IMR-90 (cell line): ENCODE measurements at regions not wholly inside any gene's neighbourhood (a gene's known extent, or its start where the extent isn't known, plus 50 kb on each side); places are given as distances from the start of the nearest gene placed in this dataset.

Experiments
- ATAC-seq: fragments of 200-7000 bp; cut with Tn5 transposase; 2 replicates; pipeline ENCODE4 v1.9.1; 2020; ENCODE audit warnings: low read depth, mild to moderate bottlenecking, moderate library complexity
- BruUV-seq: library from RNA; stranded (reverse); fragments of 400-500 nt; replicated peaks from 2 replicates; lab custom pipeline; 2021; lab: Mats Ljungman, UMichigan
- CTCF ChIA-PET: fragments of 300-600 bp; formaldehyde crosslinking; extraction: SDS; loops from one replicate; lab custom pipeline; 2021; ENCODE audit warnings: antibody characterized with exemption; lab: Yijun Ruan, JAX
- POLR2A ChIA-PET: fragments of 300-600 bp; sonication (Branson Sonifier 250); formaldehyde crosslinking; loops from one replicate; lab custom pipeline; 2022; ENCODE audit warnings: antibody characterized with exemption; ENCODE audit not compliant: unreplicated experiment; lab: Charles Lee
- DNase-seq: peaks from one replicate; pipeline ENCODE4 v3.0.0; 2013
- H2AFZ ChIP-seq: replicated peaks from 2 replicates; pipeline ENCODE3; 2013; ENCODE audit warnings: low read length, mild to moderate bottlenecking; ENCODE audit not compliant: poor library complexity
- H2AK5ac ChIP-seq: 2 replicates; pipeline ENCODE4 v1.6.1; 2013; ENCODE audit warnings: low read depth, low read length, inconsistent platforms
- H2AK9ac ChIP-seq: replicated peaks from 2 replicates; pipeline ENCODE3; 2013; ENCODE audit warnings: mild to moderate bottlenecking, low read depth, low read length, moderate library complexity; ENCODE audit not compliant: poor library complexity
- H2BK120ac ChIP-seq: 2 replicates; pipeline ENCODE4 v1.6.1; 2013; ENCODE audit warnings: low read depth, low read length, inconsistent platforms
- H2BK15ac ChIP-seq: 3 replicates; pipeline ENCODE4 v1.6.1; 2013; ENCODE audit warnings: low read depth, low read length, inconsistent platforms
- H2BK20ac ChIP-seq: 2 replicates; pipeline ENCODE4 v1.6.1; 2013; ENCODE audit warnings: low read depth, mild to moderate bottlenecking, inconsistent platforms, low read length, moderate library complexity
- H2BK5ac ChIP-seq: 2 replicates; pipeline ENCODE4 v1.6.1; 2013; ENCODE audit warnings: mild to moderate bottlenecking, low read depth, low read length, inconsistent platforms; ENCODE audit not compliant: poor library complexity, severe bottlenecking
- H3K14ac ChIP-seq: replicated peaks from 2 replicates; pipeline ENCODE4 v1.6.1; 2013; ENCODE audit warnings: low read depth, low read length, inconsistent platforms
- H3K18ac ChIP-seq: 2 replicates; pipeline ENCODE4 v1.6.1; 2013; ENCODE audit warnings: low read depth, low read length, control low read depth
- H3K23ac ChIP-seq: 2 replicates; pipeline ENCODE4 v1.6.1; 2013; ENCODE audit warnings: low read depth, low read length, inconsistent platforms
- H3K27ac ChIP-seq: 2 replicates; pipeline ENCODE4 v1.5.1; 2013; ENCODE audit warnings: mild to moderate bottlenecking, control low read depth, low read length; ENCODE audit not compliant: insufficient read depth
- H3K27me3 ChIP-seq: 2 replicates; pipeline ENCODE4 v1.6.1; 2013; ENCODE audit warnings: low read length; ENCODE audit not compliant: control insufficient read depth, insufficient read depth
- H3K36me3 ChIP-seq: 2 replicates; pipeline ENCODE4 v1.6.1; 2013; ENCODE audit warnings: low read length, mixed read lengths; ENCODE audit not compliant: control insufficient read depth, insufficient read depth
- H3K4ac ChIP-seq: 2 replicates; pipeline ENCODE4 v1.6.1; 2013; ENCODE audit warnings: low read depth, low read length, inconsistent platforms
- H3K4me1 ChIP-seq: 2 replicates; pipeline ENCODE4 v1.6.1; 2013; ENCODE audit warnings: low read length, mixed read lengths; ENCODE audit not compliant: control insufficient read depth, insufficient read depth
- H3K4me2 ChIP-seq: 2 replicates; pipeline ENCODE4 v1.6.1; 2013; ENCODE audit warnings: low read depth, mild to moderate bottlenecking, control low read depth, low read length, moderate library complexity
- H3K4me3 ChIP-seq: 2 replicates; pipeline ENCODE4 v1.5.1; 2013; ENCODE audit warnings: low read depth, mild to moderate bottlenecking, control low read depth, low read length, moderate library complexity; ENCODE audit not compliant: insufficient read depth
- H3K56ac ChIP-seq: 2 replicates; pipeline ENCODE4 v1.6.1; 2013; ENCODE audit warnings: low read length, inconsistent platforms; ENCODE audit not compliant: insufficient read depth; ENCODE audit errors: extremely low read depth
- H3K79me1 ChIP-seq, 2 experiments: 2 replicates each; pipeline ENCODE4 v1.6.1; 2013; ENCODE audit warnings: low read length in 2 of 2, inconsistent platforms in 1 of 2, low read depth in 1 of 2
- H3K9ac ChIP-seq: 2 replicates; pipeline ENCODE4 v1.6.1; 2013; ENCODE audit warnings: low read depth, low read length, control low read depth
- H3K9me1 ChIP-seq: 2 replicates; pipeline ENCODE4 v1.6.1; 2013; ENCODE audit warnings: low read length, inconsistent platforms; ENCODE audit not compliant: insufficient read depth
- H3K9me3 ChIP-seq: 2 replicates; pipeline ENCODE4 v1.6.1; 2013; ENCODE audit warnings: low read length; ENCODE audit not compliant: control insufficient read depth, insufficient read depth
- H4K20me1 ChIP-seq: 2 replicates; pipeline ENCODE4 v1.6.1; 2013; ENCODE audit warnings: low read length, inconsistent platforms; ENCODE audit not compliant: insufficient read depth
- H4K5ac ChIP-seq: 2 replicates; pipeline ENCODE4 v1.6.1; 2013; ENCODE audit warnings: mild to moderate bottlenecking, low read depth, low read length, control low read depth
- H4K8ac ChIP-seq, 2 experiments: 2 replicates each; pipeline ENCODE4 v1.6.1; 2013; ENCODE audit warnings: low read depth in 2 of 2, low read length in 2 of 2, control low read depth in 1 of 2, inconsistent platforms in 1 of 2
- H4K91ac ChIP-seq: 2 replicates; pipeline ENCODE4 v1.6.1; 2013; ENCODE audit warnings: low read depth, low read length, inconsistent platforms; ENCODE audit not compliant: insufficient read depth
- BHLHE40 ChIP-seq: fragments of 150-350 bp; IDR thresholded peaks from 2 replicates; pipeline ENCODE4 v1.6.1; 2016; ENCODE audit warnings: mild to moderate bottlenecking, low read depth, low read length
- CEBPB ChIP-seq: IDR thresholded peaks from 2 replicates; pipeline ENCODE4 v1.6.1; 2012; ENCODE audit warnings: low read depth, low read length, improper control_type of control experiment
- CHD1 ChIP-seq: IDR thresholded peaks from 2 replicates; pipeline ENCODE4 v1.6.1; 2012; ENCODE audit warnings: low read depth, low read length, improper control_type of control experiment
- CTCF ChIP-seq: conservative IDR thresholded peaks from 2 replicates; pipeline ENCODE4 v1.5.1; 2012; ENCODE audit warnings: mild to moderate bottlenecking, low read depth, low read length, improper control_type of control experiment
- ELK1 ChIP-seq: fragments of 150-350 bp; IDR thresholded peaks from 2 replicates; pipeline ENCODE4 v1.6.1; 2016; ENCODE audit warnings: low read depth, mild to moderate bottlenecking, low read length, moderate library complexity, borderline replicate concordance
- FOS ChIP-seq: fragments of 150-350 bp; IDR thresholded peaks from 2 replicates; pipeline ENCODE4 v1.6.1; 2016; ENCODE audit warnings: low read depth, low read length
- MAFK ChIP-seq: IDR thresholded peaks from 2 replicates; pipeline ENCODE4 v1.6.1; 2012; ENCODE audit warnings: low read depth, low read length, improper control_type of control experiment
- MAZ ChIP-seq: IDR thresholded peaks from 2 replicates; pipeline ENCODE4 v1.6.1; 2012; ENCODE audit warnings: low read depth, mild to moderate bottlenecking, low read length, improper control_type of control experiment, moderate library complexity, borderline replicate concordance
- MXI1 ChIP-seq: IDR thresholded peaks from 2 replicates; pipeline ENCODE4 v1.6.1; 2012; ENCODE audit warnings: low read depth, mild to moderate bottlenecking, low read length, moderate library complexity, borderline replicate concordance
- NFE2L2 ChIP-seq: fragments of 150-350 bp; IDR thresholded peaks from 2 replicates; pipeline ENCODE4 v1.6.1; 2016; ENCODE audit warnings: low read depth, mild to moderate bottlenecking, low read length
- POLR2A ChIP-seq: IDR thresholded peaks from 2 replicates; pipeline ENCODE4 v1.6.1; 2012; ENCODE audit warnings: mild to moderate bottlenecking, low read depth, low read length
- RAD21 ChIP-seq: IDR thresholded peaks from 2 replicates; pipeline ENCODE4 v1.6.1; 2012; ENCODE audit warnings: low read length, improper control_type of control experiment
- RCOR1 ChIP-seq: IDR thresholded peaks from 2 replicates; pipeline ENCODE4 v1.6.1; 2012; ENCODE audit warnings: mild to moderate bottlenecking, low read length, improper control_type of control experiment; ENCODE audit not compliant: insufficient replicate concordance
- RFX5 ChIP-seq: IDR thresholded peaks from 2 replicates; pipeline ENCODE4 v1.8.0; 2012; ENCODE audit warnings: low read depth, mild to moderate bottlenecking, low read length, moderate library complexity
- SMC3 ChIP-seq: fragments of 150-350 bp; IDR thresholded peaks from 2 replicates; pipeline ENCODE4 v1.6.1; 2016; ENCODE audit warnings: low read depth, mild to moderate bottlenecking, antibody characterized with exemption, low read length, moderate library complexity
- USF2 ChIP-seq: fragments of 150-350 bp; IDR thresholded peaks from 2 replicates; pipeline ENCODE4 v1.6.1; 2017; ENCODE audit warnings: mild to moderate bottlenecking, antibody characterized with exemption, low read length, low read depth
- dilution Hi-C: fragments of 300-500 bp; cut with HindIII; formaldehyde crosslinking; loops from one replicate; pipeline ENCODE4 v1.14.3; 2018; ENCODE audit warnings: low sequenced_read_pairs; ENCODE audit not compliant: unreplicated experiment
- in situ Hi-C: fragments of 300-500 bp; cut with MboI; formaldehyde crosslinking; loops from 3 replicates; pipeline ENCODE4 v1.14.3; 2019; ENCODE audit warnings: low sequenced_read_pairs, inconsistent platforms, mixed read lengths
- intact Hi-C: fragments of 100-400 bp; cut with micrococcal nuclease; formaldehyde crosslinking; loops from 2 replicates; pipeline ENCODE4 v1.10.0; 2022

- Histone ChIP-seq H2BK20ac (no peak overlapping the region), H4K91ac (no peak overlapping the region), H2AFZ (no peak overlapping the region), H3K9ac (no peak overlapping the region), H2BK120ac (no peak overlapping the region), H4K5ac (no peak overlapping the region), H3K9me3 (no peaks in the 10 kb centered on the region), H3K23ac (no peak overlapping the region), H2AK5ac (no peak overlapping the region), H2BK5ac (no peak overlapping the region), H3K27ac (no peak overlapping the region), H4K8ac (no peak overlapping the region), H3K79me1 (no peaks in the 10 kb centered on the region), H4K20me1 (no peaks in the 10 kb centered on the region), H3K9me1 (no peaks in the 10 kb centered on the region), H3K4me1 (no peaks in the 10 kb centered on the region), H3K4me3 (no peak overlapping the region), H3K4ac (no peak overlapping the region), H2AK9ac (no peak overlapping the region), H3K14ac (no peak overlapping the region), H3K36me3 (no peaks in the 10 kb centered on the region), H3K18ac (no peak overlapping the region), H3K27me3 (no peaks in the 10 kb centered on the region), H2BK15ac (no peak overlapping the region), H3K56ac (no peak overlapping the region), H3K4me2 (no peak overlapping the region)
- intact Hi-C loops, result no loop called here
- dilution Hi-C loops, result no loop called here
- TSS peak; percentile 15 for BruUV-seq
- DNase-seq (no peak), ATAC-seq (no peak)
- CTCF ChIA-PET, result no interaction called here
- in situ Hi-C loops, result no loop called here
- POLR2A ChIA-PET, result no interaction called here
- TF ChIP-seq MAFK, result no peak
- TF ChIP-seq RFX5, result no peak
- TF ChIP-seq POLR2A, result no peak
- TF ChIP-seq BHLHE40, result no peak
- no peak for TF ChIP-seq ELK1
- no peak for TF ChIP-seq USF2
- TF ChIP-seq SMC3, result no peak
- TF ChIP-seq CEBPB, result no peak
- no peak for TF ChIP-seq CHD1
- no peak for TF ChIP-seq MAZ
- TF ChIP-seq RCOR1, result no peak
- no peak for TF ChIP-seq CTCF
- TF ChIP-seq MXI1, result no peak
- no peak for TF ChIP-seq RAD21
- no peak for TF ChIP-seq FOS
- TF ChIP-seq NFE2L2, result no peak
These were observed 58.0 kb downstream of the SHOC1 start for GRCh38 chr9:111736714-111737113.
